ENCODE measurements at regions not wholly inside any gene's neighbourhood (a gene's known extent, or its start where the extent isn't known, plus 50 kb on each side); places are given as distances from the start of the nearest gene placed in this dataset.

- Histone ChIP-seq H3K4me2 (no peak overlapping the region), H3K9me3 (ENCODE audit: low read depth) (no peaks in the 10 kb centered on the region), H3K4me1 (no peaks in the 10 kb centered on the region), H3K4me3 (no peak overlapping the region), H3F3A (ENCODE audit: low read depth) (no peaks in the 10 kb centered on the region), H2AFZ (replicated peaks) (no peak overlapping the region), H4K20me1 (ENCODE audit: low read depth) (no peaks in the 10 kb centered on the region), H3K79me2 (ENCODE audit: low read depth) (no peaks in the 10 kb centered on the region), H3K9ac (no peak overlapping the region), H3K27ac (no peak overlapping the region), H3K36me3 (no peaks in the 10 kb centered on the region), H3K27me3 (no peaks in the 10 kb centered on the region)
- H3K36me3 Mint-ChIP-seq = no peaks in the 10 kb centered on the region
- no peak for TF ChIP-seq EZH2phosphoT487 (IDR thresholded peaks at IDR 0.05)
- TF ChIP-seq, protein P1, sequence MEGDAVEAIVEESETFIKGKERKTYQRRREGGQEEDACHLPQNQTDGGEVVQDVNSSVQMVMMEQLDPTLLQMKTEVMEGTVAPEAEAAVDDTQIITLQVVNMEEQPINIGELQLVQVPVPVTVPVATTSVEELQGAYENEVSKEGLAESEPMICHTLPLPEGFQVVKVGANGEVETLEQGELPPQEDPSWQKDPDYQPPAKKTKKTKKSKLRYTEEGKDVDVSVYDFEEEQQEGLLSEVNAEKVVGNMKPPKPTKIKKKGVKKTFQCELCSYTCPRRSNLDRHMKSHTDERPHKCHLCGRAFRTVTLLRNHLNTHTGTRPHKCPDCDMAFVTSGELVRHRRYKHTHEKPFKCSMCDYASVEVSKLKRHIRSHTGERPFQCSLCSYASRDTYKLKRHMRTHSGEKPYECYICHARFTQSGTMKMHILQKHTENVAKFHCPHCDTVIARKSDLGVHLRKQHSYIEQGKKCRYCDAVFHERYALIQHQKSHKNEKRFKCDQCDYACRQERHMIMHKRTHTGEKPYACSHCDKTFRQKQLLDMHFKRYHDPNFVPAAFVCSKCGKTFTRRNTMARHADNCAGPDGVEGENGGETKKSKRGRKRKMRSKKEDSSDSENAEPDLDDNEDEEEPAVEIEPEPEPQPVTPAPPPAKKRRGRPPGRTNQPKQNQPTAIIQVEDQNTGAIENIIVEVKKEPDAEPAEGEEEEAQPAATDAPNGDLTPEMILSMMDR (IDR thresholded peaks at IDR 0.05) = no peak
- no peak for TF ChIP-seq EZH2 (IDR thresholded peaks at IDR 0.05)
- no peaks in the 10 kb centered on the region for H3K9me3 Mint-ChIP-seq
- H3K4me3 Mint-ChIP-seq = no peak overlapping the region
- no peaks in the 10 kb centered on the region for H3K4me1 Mint-ChIP-seq
- H3K27me3 Mint-ChIP-seq (ENCODE audit: insufficient read depth, low read depth) = peaks cover 5% of the 10 kb centered on the region
- no peak overlapping the region for H3K27ac Mint-ChIP-seq
- no peak for DNase-seq (ENCODE audit: low spot score)
These were observed 659.4 kb downstream of the MED13L start for GRCh38 chr12:115618105-115618504.

GRCh38 chr12:115617391-115617790 is 660.1 kb downstream of the MED13L start:
- H3K9me3 Mint-ChIP-seq = no peaks in the 10 kb centered on the region

GRCh38 chr12:115611477-115611876 is 666.0 kb downstream of the MED13L start:
- Histone ChIP-seq H4K20me1 (ENCODE audit: low read depth) (no peaks in the 10 kb centered on the region), H3K36me3 (no peaks in the 10 kb centered on the region), H3K27me3 (no peaks in the 10 kb centered on the region), H3K9me3 (ENCODE audit: low read depth) (no peaks in the 10 kb centered on the region), H3K4me3 (no peak overlapping the region), H3K79me2 (ENCODE audit: low read depth) (no peaks in the 10 kb centered on the region), H3F3A (ENCODE audit: low read depth) (no peaks in the 10 kb centered on the region), H3K4me2 (no peak overlapping the region), H3K4me1 (peaks cover 2% of the 10 kb centered on the region), H2AFZ (replicated peaks) (no peak overlapping the region), H3K27ac (no peak overlapping the region), H3K9ac (no peak overlapping the region)
- H3K9me3 Mint-ChIP-seq = no peaks in the 10 kb centered on the region
- TF ChIP-seq, protein P1 (IDR thresholded peaks at IDR 0.05) = no peak
- TF ChIP-seq EZH2 (IDR thresholded peaks at IDR 0.05) (no peak), EZH2phosphoT487 (IDR thresholded peaks at IDR 0.05) (no peak)
- H3K36me3 Mint-ChIP-seq = no peaks in the 10 kb centered on the region
- DNase-seq (ENCODE audit: low spot score) = no peak
- H3K4me3 Mint-ChIP-seq = no peak overlapping the region
- H3K27me3 Mint-ChIP-seq (ENCODE audit: insufficient read depth, low read depth) = no peaks in the 10 kb centered on the region
- H3K4me1 Mint-ChIP-seq = no peaks in the 10 kb centered on the region
- no peak overlapping the region for H3K27ac Mint-ChIP-seq

More at GRCh38 chr12:115617391-115617790, 660.1 kb downstream of the MED13L start:
- Mint-ChIP-seq H3K27me3 (ENCODE audit: insufficient read depth, low read depth) (peaks cover 5% of the 10 kb centered on the region), H3K4me3 (no peak overlapping the region), H3K36me3 (no peaks in the 10 kb centered on the region), H3K27ac (no peak overlapping the region), H3K4me1 (no peaks in the 10 kb centered on the region)
- no peaks in the 10 kb centered on the region for H3K27me3 ChIP-seq
- no peaks in the 10 kb centered on the region for H3K4me1 ChIP-seq
- no peak overlapping the region for H3K27ac ChIP-seq
- no peaks in the 10 kb centered on the region for H3K9me3 ChIP-seq (ENCODE audit: low read depth)
- H3K36me3 ChIP-seq = no peaks in the 10 kb centered on the region
- H4K20me1 ChIP-seq (ENCODE audit: low read depth) = no peaks in the 10 kb centered on the region
- peak; percentile 15 for DNase-seq (ENCODE audit: low spot score)
- TF ChIP-seq EZH2 (IDR thresholded peaks at IDR 0.05) = no peak
- TF ChIP-seq, protein P1 (IDR thresholded peaks at IDR 0.05) = no peak
- no peak for TF ChIP-seq EZH2phosphoT487 (IDR thresholded peaks at IDR 0.05)
- no peaks in the 10 kb centered on the region for H3F3A ChIP-seq (ENCODE audit: low read depth)
- no peak overlapping the region for H3K9ac ChIP-seq
- H3K4me2 ChIP-seq = no peak overlapping the region
- no peak overlapping the region for H2AFZ ChIP-seq (replicated peaks)
- no peaks in the 10 kb centered on the region for H3K79me2 ChIP-seq (ENCODE audit: low read depth)
- no peak overlapping the region for H3K4me3 ChIP-seq
